GM23248 (cell line): ENCODE measurements at regions not wholly inside any gene's neighbourhood (a gene's known extent, or its start where the extent isn't known, plus 50 kb on each side); places are given as distances from the start of the nearest gene placed in this dataset.
A peak's percentile ranks its signal among the peaks of the same experiment; 100 is the strongest.

Source experiments
- DNase-seq: peaks from one replicate; pipeline ENCODE4 v3.0.0-alpha.2; 2015
- H2AFZ ChIP-seq: fragments of 200-600 bp; sonication (generic); 2 replicates; pipeline ENCODE4 v1.6.1; 2016; ENCODE audit warnings: antibody characterized with exemption
- H3F3A ChIP-seq: fragments of 200-600 bp; sonication (generic); 2 replicates; pipeline ENCODE4 v1.6.1; 2016; ENCODE audit warnings: mild to moderate bottlenecking, antibody characterized with exemption, mixed run types; ENCODE audit not compliant: insufficient read depth
- H3K27ac ChIP-seq: fragments of 200-600 bp; sonication (generic); 2 replicates; pipeline ENCODE4 v1.5.1; 2016; ENCODE audit warnings: mild to moderate bottlenecking
- H3K27me3 ChIP-seq: fragments of 200-600 bp; sonication (generic); replicated peaks from 2 replicates; pipeline ENCODE4 v1.6.1; 2016; ENCODE audit warnings: mild to moderate bottlenecking; ENCODE audit not compliant: insufficient read depth
- H3K36me3 ChIP-seq: fragments of 200-600 bp; sonication (generic); 2 replicates; pipeline ENCODE4 v1.6.1; 2016; ENCODE audit warnings: low read depth, mild to moderate bottlenecking
- H3K4me1 ChIP-seq: fragments of 200-600 bp; sonication (generic); 2 replicates; pipeline ENCODE4 v1.6.1; 2016; ENCODE audit warnings: mild to moderate bottlenecking; ENCODE audit not compliant: insufficient read depth
- H3K4me2 ChIP-seq: fragments of 200-600 bp; sonication (generic); one replicate; pipeline ENCODE4 v1.6.1; 2016; ENCODE audit warnings: mild to moderate bottlenecking; ENCODE audit not compliant: unreplicated experiment
- H3K4me3 ChIP-seq: fragments of 200-600 bp; sonication (generic); 2 replicates; pipeline ENCODE4 v1.5.1; 2016; ENCODE audit warnings: mild to moderate bottlenecking
- H3K79me2 ChIP-seq: fragments of 200-600 bp; sonication (generic); 2 replicates; pipeline ENCODE4 v1.6.1; 2016; ENCODE audit warnings: mild to moderate bottlenecking; ENCODE audit not compliant: insufficient read depth
- H3K9ac ChIP-seq: fragments of 200-600 bp; sonication (generic); 2 replicates; pipeline ENCODE4 v1.6.1; 2016; ENCODE audit warnings: mild to moderate bottlenecking
- H3K9me2 ChIP-seq: fragments of 200-600 bp; sonication (generic); 2 replicates; pipeline ENCODE4 v1.6.1; 2016; ENCODE audit warnings: mixed run types, mild to moderate bottlenecking, moderate library complexity; ENCODE audit not compliant: insufficient read depth
- H3K9me3 ChIP-seq: fragments of 200-600 bp; sonication (generic); one replicate; pipeline ENCODE4 v1.6.1; 2017; ENCODE audit warnings: low read depth
- H4K20me1 ChIP-seq: fragments of 200-600 bp; sonication (generic); 2 replicates; pipeline ENCODE4 v1.6.0; 2016; ENCODE audit not compliant: insufficient read depth
- EZH2 ChIP-seq: fragments of 200-600 bp; sonication (generic); IDR thresholded peaks from 2 replicates; pipeline ENCODE4 v1.6.1; 2018; ENCODE audit warnings: antibody characterized with exemption, mild to moderate bottlenecking; ENCODE audit not compliant: insufficient read depth, poor library complexity, severe bottlenecking
- EZH2phosphoT487 ChIP-seq: fragments of 200-600 bp; sonication (generic); IDR thresholded peaks from 2 replicates; pipeline ENCODE4 v1.6.1; 2018; ENCODE audit warnings: antibody characterized with exemption, moderate library complexity, mild to moderate bottlenecking, low read depth; ENCODE audit not compliant: insufficient read depth
- WGBS, 2 experiments: methylation state at CpG; one replicate each; pipeline ENCODE4 v1.1.6; 2015 to 2017; ENCODE audit warnings: low lambda C conversion rate in 2 of 2, low coverage in 1 of 2; ENCODE audit errors: missing lambda C conversion rate in 2 of 2; 5-methylcytosine and 5-hydroxymethylcytosine counted together
- in situ Hi-C: fragments of 300-500 bp; cut with MboI; formaldehyde crosslinking; loops from 2 replicates; pipeline ENCODE4 v1.15.0; 2020

GRCh38 chr10:117792214-117792613, 249.7 kb downstream of the EMX2 start:
- Histone ChIP-seq H3F3A (no peaks in the 10 kb centered on the region), H3K9me2 (no peaks in the 10 kb centered on the region), H3K27me3 (peaks cover 30% of the 10 kb centered on the region), H3K4me3 (no peak overlapping the region), H3K9me3 (no peaks in the 10 kb centered on the region), H3K9ac (no peak overlapping the region), H4K20me1 (no peaks in the 10 kb centered on the region), H3K36me3 (no peaks in the 10 kb centered on the region), H3K27ac (no peak overlapping the region), H3K79me2 (no peaks in the 10 kb centered on the region), H3K4me2 (no peak overlapping the region), H2AFZ (no peak overlapping the region), H3K4me1 (no peaks in the 10 kb centered on the region)
- 56 to 63% methylated on average over 3 of the region's 3 CpGs for WGBS, 2 experiments
- in situ Hi-C loops, result no loop called here
- TF ChIP-seq EZH2 (no peak), EZH2phosphoT487 (no peak)
- no peak for DNase-seq

- H3F3A ChIP-seq, result no peaks in the 10 kb centered on the region
- H2AFZ ChIP-seq, result no peak overlapping the region
- H3K4me1 ChIP-seq, result no peaks in the 10 kb centered on the region
- no peak overlapping the region for H3K4me2 ChIP-seq
- no peak for DNase-seq
- H4K20me1 ChIP-seq, result no peaks in the 10 kb centered on the region
- H3K9me3 ChIP-seq, result no peaks in the 10 kb centered on the region
- no peaks in the 10 kb centered on the region for H3K9me2 ChIP-seq
- TF ChIP-seq EZH2 (no peak), EZH2phosphoT487 (no peak)
- no peak overlapping the region for H3K9ac ChIP-seq
- H3K27me3 ChIP-seq, result peaks cover 7% of the 10 kb centered on the region; the same call in 1 of the 2 replicates
- no peak overlapping the region for H3K27ac ChIP-seq
- 76 to 78% methylated on average over 11 of the region's 11 CpGs for WGBS, 2 experiments
- H3K4me3 ChIP-seq, result no peak overlapping the region
- H3K36me3 ChIP-seq, result no peaks in the 10 kb centered on the region
- no peaks in the 10 kb centered on the region for H3K79me2 ChIP-seq
- in situ Hi-C loops, result no loop called here
Measured at GRCh38 chr10:117796130-117796745, 250.5 kb downstream of the RAB11FIP2 start.

DNA sequence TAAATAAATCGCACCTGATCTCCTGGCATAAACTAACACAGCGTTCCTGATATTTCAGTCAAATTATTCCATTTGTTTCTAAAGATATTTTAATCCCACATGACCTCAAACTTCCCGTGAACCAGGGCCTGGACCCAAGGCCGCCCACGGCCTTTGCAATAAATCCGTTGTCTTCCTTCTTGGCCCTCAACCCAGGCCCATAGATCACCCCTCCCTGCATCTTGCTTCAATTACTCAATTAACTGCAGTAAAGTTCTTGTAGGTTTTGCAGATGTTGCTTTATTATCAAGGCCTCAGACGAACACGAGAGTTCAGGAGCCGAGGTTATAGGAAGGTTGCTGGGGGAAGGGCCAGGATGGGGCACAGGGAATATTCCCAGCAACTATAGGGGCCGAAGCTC, 249.4 kb downstream of the RAB11FIP2 start:
- H3F3A ChIP-seq, result no peaks in the 10 kb centered on the region
- in situ Hi-C loops, result no loop called here
- 19 to 24% methylated on average over 10 of the region's 10 CpGs for WGBS, 2 experiments
- no peaks in the 10 kb centered on the region for H3K9me3 ChIP-seq
- H3K4me2 ChIP-seq, result no peak overlapping the region
- no peak for DNase-seq
- no peak overlapping the region for H3K27ac ChIP-seq
- no peaks in the 10 kb centered on the region for H3K79me2 ChIP-seq
- H2AFZ ChIP-seq, result no peak overlapping the region
- no peak overlapping the region for H3K4me3 ChIP-seq
- TF ChIP-seq EZH2phosphoT487 (no peak), EZH2 (no peak)
- no peak overlapping the region for H3K9ac ChIP-seq
- no peaks in the 10 kb centered on the region for H3K36me3 ChIP-seq
- no peaks in the 10 kb centered on the region for H3K4me1 ChIP-seq
- no peaks in the 10 kb centered on the region for H4K20me1 ChIP-seq
- H3K9me2 ChIP-seq, result no peaks in the 10 kb centered on the region
- 0 out of 2 replicates have a peak, but pooled peaks cover under 1% of the 10 kb centered on the region for H3K27me3 ChIP-seq

- H3K36me3 ChIP-seq, result no peaks in the 10 kb centered on the region
- H3K4me3 ChIP-seq, result no peak overlapping the region
- H3K9me2 ChIP-seq, result no peaks in the 10 kb centered on the region
- no peaks in the 10 kb centered on the region for H3K79me2 ChIP-seq
- no peaks in the 10 kb centered on the region for H3K4me1 ChIP-seq
- no peak overlapping the region for H3K9ac ChIP-seq
- in situ Hi-C loops, result no loop called here
- TF ChIP-seq EZH2phosphoT487 (no peak), EZH2 (no peak)
- no peaks in the 10 kb centered on the region for H4K20me1 ChIP-seq
- H3K4me2 ChIP-seq, result no peak overlapping the region
- no peak overlapping the region for H2AFZ ChIP-seq
- no peak for DNase-seq
- no peaks in the 10 kb centered on the region for H3K9me3 ChIP-seq
- H3F3A ChIP-seq, result no peaks in the 10 kb centered on the region
- WGBS, 2 experiments, result 61 to 63% methylated on average over 7 of the region's 7 CpGs
- no peak overlapping the region for H3K27ac ChIP-seq
- no peaks in the 10 kb centered on the region for H3K27me3 ChIP-seq
Measured at GRCh38 chr10:117801691-117802090, 245.1 kb downstream of the RAB11FIP2 start.

DNA sequence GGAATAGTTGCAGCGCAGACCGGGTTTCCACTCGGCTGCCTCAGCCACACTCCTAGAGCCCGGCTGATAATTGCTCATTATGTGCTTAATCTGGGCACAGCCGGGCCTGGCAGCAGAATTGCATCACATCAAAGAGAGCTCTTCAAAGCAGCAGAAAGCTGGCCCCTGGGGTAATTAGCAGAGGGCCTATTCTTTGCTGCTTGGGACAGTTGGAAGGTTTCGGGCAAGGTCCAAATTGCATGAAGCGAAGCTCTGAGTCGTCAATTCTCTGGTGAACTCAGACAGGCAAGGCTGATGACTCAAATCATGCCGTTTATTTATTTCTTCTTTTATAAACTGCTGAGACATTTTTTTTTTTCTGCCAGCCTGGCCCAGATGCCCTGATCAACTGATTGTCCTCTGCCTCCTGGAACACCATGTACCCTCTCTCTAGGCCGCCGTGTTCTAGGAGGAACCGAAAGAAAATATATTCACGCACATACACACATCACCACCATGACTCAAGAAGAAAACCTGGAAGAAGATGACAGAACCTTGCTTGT, 242.2 kb downstream of the RAB11FIP2 start:
- Histone ChIP-seq H2AFZ (no peak overlapping the region), H3K9ac (no peak overlapping the region), H4K20me1 (no peaks in the 10 kb centered on the region), H3K4me1 (no peaks in the 10 kb centered on the region), H3K9me2 (no peaks in the 10 kb centered on the region), H3K9me3 (no peaks in the 10 kb centered on the region), H3K4me3 (no peak overlapping the region), H3K36me3 (no peaks in the 10 kb centered on the region), H3K79me2 (no peaks in the 10 kb centered on the region), H3K4me2 (no peak overlapping the region), H3K27ac (no peak overlapping the region), H3F3A (no peaks in the 10 kb centered on the region), H3K27me3 (no peaks in the 10 kb centered on the region)
- 45 to 50% methylated on average over 13 of the region's 13 CpGs for WGBS, 2 experiments
- DNase-seq, result peak; percentile 31
- no peak for TF ChIP-seq EZH2phosphoT487
- TF ChIP-seq EZH2, result no peak
- in situ Hi-C loops, result no loop called here
